ENCODE measurements at regions not wholly inside any gene's neighbourhood (a gene's known extent, or its start where the extent isn't known, plus 50 kb on each side); places are given as distances from the start of the nearest gene placed in this dataset.

DNA sequence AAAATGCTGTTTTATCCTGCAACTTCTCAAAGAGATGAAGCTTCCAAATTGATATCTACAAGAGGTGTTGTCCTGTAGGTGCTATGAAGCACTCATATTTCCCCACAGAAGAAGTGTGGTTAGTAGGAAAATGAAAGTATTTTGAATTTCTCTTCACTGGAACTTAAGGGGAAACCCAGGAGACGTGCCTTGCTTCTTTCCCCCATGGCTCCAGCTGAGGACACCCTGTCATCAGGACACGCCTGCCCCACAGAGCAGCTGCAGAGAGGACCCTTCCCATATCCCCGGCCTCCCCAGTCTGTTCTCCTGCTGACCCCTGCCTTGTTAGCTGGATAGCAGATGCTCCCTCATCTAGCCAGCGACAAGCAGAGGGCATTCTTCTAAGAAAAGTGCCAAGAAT is 371.3 kb downstream of the COG6 start:
- TF ChIP-seq FOXM1 (IDR thresholded peaks at IDR 0.05; ENCODE audit: low read depth, low read length): no peak
- TF ChIP-seq, protein P1, sequence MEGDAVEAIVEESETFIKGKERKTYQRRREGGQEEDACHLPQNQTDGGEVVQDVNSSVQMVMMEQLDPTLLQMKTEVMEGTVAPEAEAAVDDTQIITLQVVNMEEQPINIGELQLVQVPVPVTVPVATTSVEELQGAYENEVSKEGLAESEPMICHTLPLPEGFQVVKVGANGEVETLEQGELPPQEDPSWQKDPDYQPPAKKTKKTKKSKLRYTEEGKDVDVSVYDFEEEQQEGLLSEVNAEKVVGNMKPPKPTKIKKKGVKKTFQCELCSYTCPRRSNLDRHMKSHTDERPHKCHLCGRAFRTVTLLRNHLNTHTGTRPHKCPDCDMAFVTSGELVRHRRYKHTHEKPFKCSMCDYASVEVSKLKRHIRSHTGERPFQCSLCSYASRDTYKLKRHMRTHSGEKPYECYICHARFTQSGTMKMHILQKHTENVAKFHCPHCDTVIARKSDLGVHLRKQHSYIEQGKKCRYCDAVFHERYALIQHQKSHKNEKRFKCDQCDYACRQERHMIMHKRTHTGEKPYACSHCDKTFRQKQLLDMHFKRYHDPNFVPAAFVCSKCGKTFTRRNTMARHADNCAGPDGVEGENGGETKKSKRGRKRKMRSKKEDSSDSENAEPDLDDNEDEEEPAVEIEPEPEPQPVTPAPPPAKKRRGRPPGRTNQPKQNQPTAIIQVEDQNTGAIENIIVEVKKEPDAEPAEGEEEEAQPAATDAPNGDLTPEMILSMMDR (IDR thresholded peaks at IDR 0.05 in 2 of 3, conservative IDR thresholded peaks at IDR 0.05 in 1 of 3; ENCODE audit: control insufficient read depth in 2 of 3, extremely low read depth in 1 of 3, insufficient read depth in 1 of 3, low read depth in 3 of 3, low read length in 3 of 3): peak in 1 of 3 experiments; percentile 6; a peak in 1 of 6 replicates
- TF ChIP-seq, protein P2, sequence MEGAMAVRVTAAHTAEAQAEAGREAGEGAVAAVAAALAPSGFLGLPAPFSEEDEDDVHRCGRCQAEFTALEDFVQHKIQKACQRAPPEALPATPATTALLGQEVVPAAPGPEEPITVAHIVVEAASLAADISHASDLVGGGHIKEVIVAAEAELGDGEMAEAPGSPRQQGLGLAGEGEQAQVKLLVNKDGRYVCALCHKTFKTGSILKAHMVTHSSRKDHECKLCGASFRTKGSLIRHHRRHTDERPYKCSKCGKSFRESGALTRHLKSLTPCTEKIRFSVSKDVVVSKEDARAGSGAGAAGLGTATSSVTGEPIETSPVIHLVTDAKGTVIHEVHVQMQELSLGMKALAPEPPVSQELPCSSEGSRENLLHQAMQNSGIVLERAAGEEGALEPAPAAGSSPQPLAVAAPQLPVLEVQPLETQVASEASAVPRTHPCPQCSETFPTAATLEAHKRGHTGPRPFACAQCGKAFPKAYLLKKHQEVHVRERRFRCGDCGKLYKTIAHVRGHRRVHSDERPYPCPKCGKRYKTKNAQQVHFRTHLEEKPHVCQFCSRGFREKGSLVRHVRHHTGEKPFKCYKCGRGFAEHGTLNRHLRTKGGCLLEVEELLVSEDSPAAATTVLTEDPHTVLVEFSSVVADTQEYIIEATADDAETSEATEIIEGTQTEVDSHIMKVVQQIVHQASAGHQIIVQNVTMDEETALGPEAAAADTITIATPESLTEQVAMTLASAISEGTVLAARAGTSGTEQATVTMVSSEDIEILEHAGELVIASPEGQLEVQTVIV (IDR thresholded peaks at IDR 0.05; ENCODE audit: borderline replicate concordance, partially characterized antibody): no peak
- TF ChIP-seq, protein P3, sequence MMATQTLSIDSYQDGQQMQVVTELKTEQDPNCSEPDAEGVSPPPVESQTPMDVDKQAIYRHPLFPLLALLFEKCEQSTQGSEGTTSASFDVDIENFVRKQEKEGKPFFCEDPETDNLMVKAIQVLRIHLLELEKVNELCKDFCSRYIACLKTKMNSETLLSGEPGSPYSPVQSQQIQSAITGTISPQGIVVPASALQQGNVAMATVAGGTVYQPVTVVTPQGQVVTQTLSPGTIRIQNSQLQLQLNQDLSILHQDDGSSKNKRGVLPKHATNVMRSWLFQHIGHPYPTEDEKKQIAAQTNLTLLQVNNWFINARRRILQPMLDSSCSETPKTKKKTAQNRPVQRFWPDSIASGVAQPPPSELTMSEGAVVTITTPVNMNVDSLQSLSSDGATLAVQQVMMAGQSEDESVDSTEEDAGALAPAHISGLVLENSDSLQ (IDR thresholded peaks at IDR 0.05): no peak
- TF ChIP-seq ZSCAN29 (IDR thresholded peaks at IDR 0.05): no peak
- no peak for TF ChIP-seq EP300 (IDR thresholded peaks at IDR 0.05; ENCODE audit: borderline replicate concordance in 1 of 2, control insufficient read depth in 1 of 2, low read depth in 2 of 2, low read length in 2 of 2)
- TF ChIP-seq POLR2AphosphoS2 (IDR thresholded peaks at IDR 0.05; ENCODE audit: low read depth, low read length): no peak
